ENCODE measurements at regions not wholly inside any gene's neighbourhood (a gene's known extent, or its start where the extent isn't known, plus 50 kb on each side); places are given as distances from the start of the nearest gene placed in this dataset.
"Not testable (repeated sequence)": the region's sequence is repeated elsewhere in the genome, so short reads cannot be mapped to it uniquely, and the experiment has no call there.

GRCh38 chr21:21831036-21831435 lies 832.8 kb downstream of the NCAM2 start:
- no peaks in the 10 kb centered on the region for H3K27me3 Mint-ChIP-seq
- H3K4me3 Mint-ChIP-seq: no peak overlapping the region
- H3K36me3 Mint-ChIP-seq: no peaks in the 10 kb centered on the region
- no peaks in the 10 kb centered on the region for H3K4me1 Mint-ChIP-seq
- no peak overlapping the region for H3K27ac Mint-ChIP-seq
- ATAC-seq (ENCODE audit: low read depth in 2 of 2) (no peak), DNase-seq (no peak)
- H3K9me3 Mint-ChIP-seq: peaks cover 0 to 3% (median 0%) of the 10 kb centered on the region in 7 donors

- ATAC-seq (ENCODE audit: low read depth in 2 of 2): no peak
- Mint-ChIP-seq H3K4me3 (no peak overlapping the region), H3K36me3 (no peaks in the 10 kb centered on the region), H3K27ac (no peak overlapping the region), H3K4me1 (no peaks in the 10 kb centered on the region), H3K9me3 (peaks cover 0 to 8% (median 0%) of the 10 kb centered on the region in 7 donors), H3K27me3 (no peaks in the 10 kb centered on the region)
- DNase-seq: no peak
Observed at GRCh38 chr21:21845901-21846300, 847.7 kb downstream of the NCAM2 start.

- Mint-ChIP-seq H3K9me3 (peaks cover 0 to 8% (median 0%) of the 10 kb centered on the region in 7 donors), H3K27me3 (no peaks in the 10 kb centered on the region), H3K4me1 (no peaks in the 10 kb centered on the region), H3K4me3 (no peak overlapping the region), H3K27ac (no peak overlapping the region), H3K36me3 (no peaks in the 10 kb centered on the region)
- ATAC-seq (ENCODE audit: low read depth in 2 of 2) (no peak), DNase-seq (no peak)
Observed at GRCh38 chr21:21851205-21851604, 853.0 kb downstream of the NCAM2 start.

- no peak overlapping the region for H3K4me3 Mint-ChIP-seq
- no peaks in the 10 kb centered on the region for H3K4me1 Mint-ChIP-seq
- peaks cover 0 to 8% (median 0%) of the 10 kb centered on the region in 7 donors for H3K9me3 Mint-ChIP-seq
- H3K27ac Mint-ChIP-seq: no peak overlapping the region
- ATAC-seq (ENCODE audit: low read depth in 2 of 2): no peak
- DNase-seq: no peak
- no peaks in the 10 kb centered on the region for H3K36me3 Mint-ChIP-seq
- H3K27me3 Mint-ChIP-seq: no peaks in the 10 kb centered on the region
Observed at GRCh38 chr21:21851657-21852056, 853.4 kb downstream of the NCAM2 start.

- ATAC-seq (ENCODE audit: low read depth in 2 of 2): no peak
- Mint-ChIP-seq H3K4me3 (no peak overlapping the region), H3K27ac (peak overlapping the region in 1 of 6 donors; percentile 18)
Observed at GRCh38 chr21:21858502-21859334, 860.5 kb downstream of the NCAM2 start.

GRCh38 chr21:21860888-21861287 lies 862.7 kb downstream of the NCAM2 start:
- no peaks in the 10 kb centered on the region for H3K36me3 Mint-ChIP-seq
- peaks cover 0 to 9% (median 2%) of the 10 kb centered on the region in 7 donors for H3K9me3 Mint-ChIP-seq
- H3K27me3 Mint-ChIP-seq: no peaks in the 10 kb centered on the region
- no peak for ATAC-seq (ENCODE audit: low read depth in 2 of 2)
- peak overlapping the region in 1 of 8 donors; percentile 12 for H3K4me3 Mint-ChIP-seq
- H3K4me1 Mint-ChIP-seq: no peaks in the 10 kb centered on the region
- DNase-seq: no peak
- no peak overlapping the region for H3K27ac Mint-ChIP-seq

More at GRCh38 chr21:21858502-21859334, 860.5 kb downstream of the NCAM2 start:
- H3K4me1 Mint-ChIP-seq: no peaks in the 10 kb centered on the region
- no peaks in the 10 kb centered on the region for H3K27me3 Mint-ChIP-seq
- no peaks in the 10 kb centered on the region for H3K36me3 Mint-ChIP-seq
- peaks cover 0 to 9% (median 2%) of the 10 kb centered on the region in 7 donors for H3K9me3 Mint-ChIP-seq
- no peak for DNase-seq

- Mint-ChIP-seq H3K27me3 (no peaks in the 10 kb centered on the region), H3K4me1 (no peaks in the 10 kb centered on the region), H3K36me3 (no peaks in the 10 kb centered on the region), H3K9me3 (peaks cover 0 to 9% (median 2%) of the 10 kb centered on the region in 7 donors), H3K27ac (no peak overlapping the region), H3K4me3 (no peak overlapping the region)
- DNase-seq (no peak), ATAC-seq (ENCODE audit: low read depth in 2 of 2) (no peak)
Observed at GRCh38 chr21:21864321-21864840, 866.2 kb downstream of the NCAM2 start.

- ATAC-seq (ENCODE audit: low read depth in 2 of 2) (no peak), DNase-seq (no peak)
- H3K4me1 Mint-ChIP-seq: no peaks in the 10 kb centered on the region
Observed at GRCh38 chr21:21897275-21897883, 899.2 kb downstream of the NCAM2 start.

GRCh38 chr21:21898801-21899200 lies 900.6 kb downstream of the NCAM2 start:
- Mint-ChIP-seq H3K27me3 (no peaks in the 10 kb centered on the region), H3K36me3 (no peaks in the 10 kb centered on the region), H3K9me3 (peaks cover 3 to 23% (median 11%) of the 10 kb centered on the region in 7 donors), H3K4me1 (no peaks in the 10 kb centered on the region), H3K27ac (no peak overlapping the region), H3K4me3 (no peak overlapping the region)
- DNase-seq: no peak
- ATAC-seq (ENCODE audit: low read depth in 2 of 2): no peak

More at GRCh38 chr21:21897275-21897883, 899.2 kb downstream of the NCAM2 start:
- Mint-ChIP-seq H3K27me3 (no peaks in the 10 kb centered on the region), H3K4me3 (no peak overlapping the region), H3K9me3 (peaks cover 6 to 35% (median 11%) of the 10 kb centered on the region in 7 donors), H3K27ac (no peak overlapping the region), H3K36me3 (no peaks in the 10 kb centered on the region)

- H3K27me3 Mint-ChIP-seq; H3K36me3 Mint-ChIP-seq; DNase-seq; H3K27ac Mint-ChIP-seq; H3K9me3 Mint-ChIP-seq; H3K4me3 Mint-ChIP-seq; ATAC-seq (ENCODE audit: low read depth in 2 of 2); H3K4me1 Mint-ChIP-seq: not testable (repeated sequence)
Observed at GRCh38 chr21:21902416-21902815, 904.2 kb downstream of the NCAM2 start.

- Mint-ChIP-seq H3K4me3 (no peak overlapping the region), H3K27me3 (no peaks in the 10 kb centered on the region), H3K27ac (no peak overlapping the region), H3K36me3 (no peaks in the 10 kb centered on the region), H3K9me3 (peaks cover 2 to 19% (median 8%) of the 10 kb centered on the region in 7 donors), H3K4me1 (no peaks in the 10 kb centered on the region)
- ATAC-seq (ENCODE audit: low read depth in 2 of 2) (no peak), DNase-seq (no peak)
Observed at GRCh38 chr21:21907271-21907670, 909.1 kb downstream of the NCAM2 start.

GRCh38 chr21:21915816-21916215 lies 917.6 kb downstream of the NCAM2 start:
- Mint-ChIP-seq H3K27me3 (no peaks in the 10 kb centered on the region), H3K9me3 (peaks cover 0 to 9% (median 0%) of the 10 kb centered on the region in 7 donors), H3K36me3 (no peaks in the 10 kb centered on the region), H3K27ac (no peak overlapping the region), H3K4me3 (no peak overlapping the region), H3K4me1 (no peaks in the 10 kb centered on the region)
- DNase-seq (no peak), ATAC-seq (ENCODE audit: low read depth in 2 of 2) (no peak)

GRCh38 chr21:21921410-21922232 lies 923.4 kb downstream of the NCAM2 start:
- H3K4me3 Mint-ChIP-seq: no peak overlapping the region
- H3K36me3 Mint-ChIP-seq: no peaks in the 10 kb centered on the region
- no peaks in the 10 kb centered on the region for H3K4me1 Mint-ChIP-seq
- no peak overlapping the region for H3K27ac Mint-ChIP-seq
- H3K27me3 Mint-ChIP-seq: peaks cover 0 to 5% (median 0%) of the 10 kb centered on the region in 3 donors
- DNase-seq (no peak), ATAC-seq (ENCODE audit: low read depth in 2 of 2) (no peak)
- peaks cover 0 to 3% (median 0%) of the 10 kb centered on the region in 7 donors for H3K9me3 Mint-ChIP-seq
